HepG2 (cell line): ENCODE measurements at regions not wholly inside any gene's neighbourhood (a gene's known extent, or its start where the extent isn't known, plus 50 kb on each side); places are given as distances from the start of the nearest gene placed in this dataset.
A peak's percentile ranks its signal among the peaks of the same experiment; 100 is the strongest.

Experiments used
- ARHGAP35 ChIP-seq: sonication (generic); formaldehyde crosslinking; IDR thresholded peaks from 2 replicates; pipeline ENCODE4 v1.9.0; 2022; ENCODE audit warnings: mild to moderate bottlenecking, inconsistent platforms, moderate library complexity, missing genetic modification reagents, borderline replicate concordance
- ESRRA ChIP-seq: sonication (generic); formaldehyde crosslinking; IDR thresholded peaks from 2 replicates; pipeline ENCODE4 v1.5.1; 2020; ENCODE audit warnings: mild to moderate bottlenecking, low read depth, missing genetic modification reagents
- HMG20A ChIP-seq: IDR thresholded peaks from 2 replicates; pipeline ENCODE4 v1.6.1; 2016; ENCODE audit warnings: borderline replicate concordance
- MEIS1 ChIP-seq: sonication (generic); formaldehyde crosslinking; IDR thresholded peaks from 2 replicates; pipeline ENCODE4 v1.9.0; 2021; ENCODE audit warnings: mild to moderate bottlenecking, missing genetic modification reagents, moderate library complexity, borderline replicate concordance
- MYNN ChIP-seq: sonication (generic); formaldehyde crosslinking; IDR thresholded peaks from 2 replicates; pipeline ENCODE4 v1.4.0; 2020; ENCODE audit warnings: mild to moderate bottlenecking, low read depth, missing genetic modification reagents
- NCOR1 ChIP-seq: fragments of 200-600 bp; sonication (generic); IDR thresholded peaks from 2 replicates; pipeline ENCODE4 v1.7.0; 2017; ENCODE audit warnings: antibody characterized with exemption, low read length, borderline replicate concordance
- POGZ ChIP-seq: sonication (generic); formaldehyde crosslinking; IDR thresholded peaks from 2 replicates; pipeline ENCODE4 v1.4.0; 2020; ENCODE audit warnings: mild to moderate bottlenecking, missing genetic modification reagents
- RFX5 ChIP-seq: IDR thresholded peaks from 2 replicates; pipeline ENCODE4 v1.6.1; 2011; ENCODE audit warnings: low read depth, low read length, improper control_type of control experiment
- SP1 ChIP-seq, 2 experiments: fragments of 450-650 bp in 1 of 2; sonication (generic) in 1 of 2; formaldehyde crosslinking in 1 of 2; IDR thresholded peaks; 2 replicates each; pipeline versions ENCODE4 v1.4.0 to v1.6.1; 2016 to 2020; ENCODE audit warnings: missing genetic modification reagents in 1 of 2
- SPEN ChIP-seq: sonication (generic); formaldehyde crosslinking; IDR thresholded peaks from 2 replicates; pipeline ENCODE4 v1.5.1; 2020; ENCODE audit warnings: low read depth, mild to moderate bottlenecking, missing genetic modification reagents
- SYNCRIP ChIP-seq: fragments of 200-400 bp; formaldehyde crosslinking; IDR thresholded peaks from 2 replicates; pipeline ENCODE4 v1.6.1; 2018; ENCODE audit warnings: mild to moderate bottlenecking, low read depth, low read length; ENCODE audit not compliant: insufficient read depth
- ZFP41 ChIP-seq: sonication (generic); formaldehyde crosslinking; IDR thresholded peaks from 2 replicates; pipeline ENCODE4 v1.4.0; 2020; ENCODE audit warnings: mild to moderate bottlenecking, missing genetic modification reagents, borderline replicate concordance
- ZNF660 ChIP-seq: sonication (generic); formaldehyde crosslinking; IDR thresholded peaks from 2 replicates; pipeline ENCODE4 v1.5.1; 2020; ENCODE audit warnings: mild to moderate bottlenecking, low read depth, missing genetic modification reagents, borderline replicate concordance
- TF ChIP-seq, protein P1 (sequence below): sonication (generic); formaldehyde crosslinking; IDR thresholded peaks from 2 replicates; pipeline ENCODE4 v1.5.1; 2020; ENCODE audit warnings: missing genetic modification reagents, mild to moderate bottlenecking, borderline replicate concordance
- TF ChIP-seq, protein P2 (sequence below): sonication (generic); formaldehyde crosslinking; IDR thresholded peaks from 2 replicates; pipeline ENCODE4 v1.8.0; 2022; ENCODE audit warnings: mild to moderate bottlenecking, missing genetic modification reagents; ENCODE audit not compliant: insufficient replicate concordance
- TF ChIP-seq, protein P3 (sequence below): sonication (generic); formaldehyde crosslinking; IDR thresholded peaks from 2 replicates; pipeline ENCODE4 v1.4.0; 2020; ENCODE audit warnings: missing genetic modification reagents
- TF ChIP-seq, protein P4 (sequence below): sonication (generic); formaldehyde crosslinking; IDR thresholded peaks from 2 replicates; pipeline ENCODE4 v1.9.0; 2021; ENCODE audit warnings: missing genetic modification reagents, borderline replicate concordance
- TF ChIP-seq, protein P5 (sequence below): sonication (generic); formaldehyde crosslinking; IDR thresholded peaks from 2 replicates; pipeline ENCODE4 v1.5.0; 2020; ENCODE audit warnings: missing genetic modification reagents
- TF ChIP-seq, protein P6 (sequence below): sonication (generic); formaldehyde crosslinking; IDR thresholded peaks from 2 replicates; pipeline ENCODE4 v1.8.1; 2023; ENCODE audit warnings: missing genetic modification reagents, mild to moderate bottlenecking, borderline replicate concordance

DNA sequence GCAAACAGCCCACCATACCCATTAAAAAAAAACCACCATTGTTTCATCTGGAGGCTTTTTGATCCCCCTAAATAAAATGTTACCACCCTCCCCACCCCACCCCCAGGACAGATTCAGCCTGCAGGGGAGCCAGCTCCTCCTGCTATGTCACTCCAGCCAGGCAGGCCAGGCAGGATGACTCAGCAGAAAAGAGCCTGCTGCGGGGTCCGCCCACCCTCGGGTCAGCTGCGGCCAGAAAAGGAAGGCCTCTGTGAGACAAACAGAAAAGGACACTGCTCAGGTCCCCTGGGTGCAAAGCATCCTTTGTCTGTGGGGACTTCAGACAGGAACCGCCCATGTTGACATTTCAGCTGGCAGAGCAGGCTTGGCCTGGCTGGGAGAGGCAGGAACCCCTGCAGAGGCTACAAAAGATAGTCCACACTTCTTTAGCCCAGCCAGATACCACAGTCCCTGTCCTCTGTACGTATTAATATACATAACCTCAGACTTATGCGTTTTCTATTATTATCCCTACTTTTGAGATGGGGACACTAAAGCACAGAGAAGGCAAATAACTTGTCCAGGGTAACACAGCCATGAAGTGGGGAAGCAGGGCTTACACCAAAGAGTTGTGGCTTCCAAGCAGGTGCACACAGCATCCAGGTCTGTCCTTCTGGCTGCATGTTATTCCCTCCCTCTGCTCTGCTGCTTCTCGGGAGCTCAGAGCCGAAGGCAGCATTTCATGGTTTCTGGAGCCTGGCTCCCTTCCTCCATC is 147.7 kb downstream of the CPEB2 start (continued):
- no peak for TF ChIP-seq ARHGAP35 (CRISPR knock-in tag)
- TF ChIP-seq ESRRA (CRISPR knock-in tag): no peak
- TF ChIP-seq MYNN (CRISPR knock-in tag): no peak
- no peak for TF ChIP-seq MEIS1 (CRISPR knock-in tag)
- no peak for TF ChIP-seq SYNCRIP
- peak; percentile 74 for TF ChIP-seq HMG20A (CRISPR knock-in tag)
- no peak for TF ChIP-seq ZFP41 (CRISPR knock-in tag)
- TF ChIP-seq, protein P1, sequence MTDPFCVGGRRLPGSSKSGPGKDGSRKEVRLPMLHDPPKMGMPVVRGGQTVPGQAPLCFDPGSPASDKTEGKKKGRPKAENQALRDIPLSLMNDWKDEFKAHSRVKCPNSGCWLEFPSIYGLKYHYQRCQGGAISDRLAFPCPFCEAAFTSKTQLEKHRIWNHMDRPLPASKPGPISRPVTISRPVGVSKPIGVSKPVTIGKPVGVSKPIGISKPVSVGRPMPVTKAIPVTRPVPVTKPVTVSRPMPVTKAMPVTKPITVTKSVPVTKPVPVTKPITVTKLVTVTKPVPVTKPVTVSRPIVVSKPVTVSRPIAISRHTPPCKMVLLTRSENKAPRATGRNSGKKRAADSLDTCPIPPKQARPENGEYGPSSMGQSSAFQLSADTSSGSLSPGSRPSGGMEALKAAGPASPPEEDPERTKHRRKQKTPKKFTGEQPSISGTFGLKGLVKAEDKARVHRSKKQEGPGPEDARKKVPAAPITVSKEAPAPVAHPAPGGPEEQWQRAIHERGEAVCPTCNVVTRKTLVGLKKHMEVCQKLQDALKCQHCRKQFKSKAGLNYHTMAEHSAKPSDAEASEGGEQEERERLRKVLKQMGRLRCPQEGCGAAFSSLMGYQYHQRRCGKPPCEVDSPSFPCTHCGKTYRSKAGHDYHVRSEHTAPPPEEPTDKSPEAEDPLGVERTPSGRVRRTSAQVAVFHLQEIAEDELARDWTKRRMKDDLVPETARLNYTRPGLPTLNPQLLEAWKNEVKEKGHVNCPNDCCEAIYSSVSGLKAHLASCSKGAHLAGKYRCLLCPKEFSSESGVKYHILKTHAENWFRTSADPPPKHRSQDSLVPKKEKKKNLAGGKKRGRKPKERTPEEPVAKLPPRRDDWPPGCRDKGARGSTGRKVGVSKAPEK (CRISPR knock-in tag): no peak
- TF ChIP-seq, protein P2, sequence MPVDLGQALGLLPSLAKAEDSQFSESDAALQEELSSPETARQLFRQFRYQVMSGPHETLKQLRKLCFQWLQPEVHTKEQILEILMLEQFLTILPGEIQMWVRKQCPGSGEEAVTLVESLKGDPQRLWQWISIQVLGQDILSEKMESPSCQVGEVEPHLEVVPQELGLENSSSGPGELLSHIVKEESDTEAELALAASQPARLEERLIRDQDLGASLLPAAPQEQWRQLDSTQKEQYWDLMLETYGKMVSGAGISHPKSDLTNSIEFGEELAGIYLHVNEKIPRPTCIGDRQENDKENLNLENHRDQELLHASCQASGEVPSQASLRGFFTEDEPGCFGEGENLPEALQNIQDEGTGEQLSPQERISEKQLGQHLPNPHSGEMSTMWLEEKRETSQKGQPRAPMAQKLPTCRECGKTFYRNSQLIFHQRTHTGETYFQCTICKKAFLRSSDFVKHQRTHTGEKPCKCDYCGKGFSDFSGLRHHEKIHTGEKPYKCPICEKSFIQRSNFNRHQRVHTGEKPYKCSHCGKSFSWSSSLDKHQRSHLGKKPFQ: no peak
- TF ChIP-seq SP1 (IDR thresholded peaks at IDR 0.05): no peak
- no peak for TF ChIP-seq SP1 (CRISPR knock-in tag; IDR thresholded peaks at IDR 0.05)
- peak; percentile 57; the same call in 1 of the 2 replicates for TF ChIP-seq RFX5
- TF ChIP-seq, protein P3, sequence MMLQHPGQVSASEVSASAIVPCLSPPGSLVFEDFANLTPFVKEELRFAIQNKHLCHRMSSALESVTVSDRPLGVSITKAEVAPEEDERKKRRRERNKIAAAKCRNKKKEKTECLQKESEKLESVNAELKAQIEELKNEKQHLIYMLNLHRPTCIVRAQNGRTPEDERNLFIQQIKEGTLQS (CRISPR knock-in tag): no peak
- TF ChIP-seq, protein P4, sequence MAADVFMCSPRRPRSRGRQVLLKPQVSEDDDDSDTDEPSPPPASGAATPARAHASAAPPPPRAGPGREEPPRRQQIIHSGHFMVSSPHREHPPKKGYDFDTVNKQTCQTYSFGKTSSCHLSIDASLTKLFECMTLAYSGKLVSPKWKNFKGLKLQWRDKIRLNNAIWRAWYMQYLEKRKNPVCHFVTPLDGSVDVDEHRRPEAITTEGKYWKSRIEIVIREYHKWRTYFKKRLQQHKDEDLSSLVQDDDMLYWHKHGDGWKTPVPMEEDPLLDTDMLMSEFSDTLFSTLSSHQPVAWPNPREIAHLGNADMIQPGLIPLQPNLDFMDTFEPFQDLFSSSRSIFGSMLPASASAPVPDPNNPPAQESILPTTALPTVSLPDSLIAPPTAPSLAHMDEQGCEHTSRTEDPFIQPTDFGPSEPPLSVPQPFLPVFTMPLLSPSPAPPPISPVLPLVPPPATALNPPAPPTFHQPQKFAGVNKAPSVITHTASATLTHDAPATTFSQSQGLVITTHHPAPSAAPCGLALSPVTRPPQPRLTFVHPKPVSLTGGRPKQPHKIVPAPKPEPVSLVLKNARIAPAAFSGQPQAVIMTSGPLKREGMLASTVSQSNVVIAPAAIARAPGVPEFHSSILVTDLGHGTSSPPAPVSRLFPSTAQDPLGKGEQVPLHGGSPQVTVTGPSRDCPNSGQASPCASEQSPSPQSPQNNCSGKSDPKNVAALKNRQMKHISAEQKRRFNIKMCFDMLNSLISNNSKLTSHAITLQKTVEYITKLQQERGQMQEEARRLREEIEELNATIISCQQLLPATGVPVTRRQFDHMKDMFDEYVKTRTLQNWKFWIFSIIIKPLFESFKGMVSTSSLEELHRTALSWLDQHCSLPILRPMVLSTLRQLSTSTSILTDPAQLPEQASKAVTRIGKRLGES: no peak
- peak; percentile 72 for TF ChIP-seq POGZ (CRISPR knock-in tag)
- no peak; the same call in 1 of the 2 replicates for TF ChIP-seq NCOR1
- TF ChIP-seq, protein P5, sequence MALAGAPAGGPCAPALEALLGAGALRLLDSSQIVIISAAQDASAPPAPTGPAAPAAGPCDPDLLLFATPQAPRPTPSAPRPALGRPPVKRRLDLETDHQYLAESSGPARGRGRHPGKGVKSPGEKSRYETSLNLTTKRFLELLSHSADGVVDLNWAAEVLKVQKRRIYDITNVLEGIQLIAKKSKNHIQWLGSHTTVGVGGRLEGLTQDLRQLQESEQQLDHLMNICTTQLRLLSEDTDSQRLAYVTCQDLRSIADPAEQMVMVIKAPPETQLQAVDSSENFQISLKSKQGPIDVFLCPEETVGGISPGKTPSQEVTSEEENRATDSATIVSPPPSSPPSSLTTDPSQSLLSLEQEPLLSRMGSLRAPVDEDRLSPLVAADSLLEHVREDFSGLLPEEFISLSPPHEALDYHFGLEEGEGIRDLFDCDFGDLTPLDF (CRISPR knock-in tag): no peak
- no peak for TF ChIP-seq SPEN (CRISPR knock-in tag)
- TF ChIP-seq ZNF660 (CRISPR knock-in tag): no peak
- TF ChIP-seq, protein P6, sequence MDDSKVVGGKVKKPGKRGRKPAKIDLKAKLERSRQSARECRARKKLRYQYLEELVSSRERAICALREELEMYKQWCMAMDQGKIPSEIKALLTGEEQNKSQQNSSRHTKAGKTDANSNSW (CRISPR knock-in tag): no peak
